KMS-11 (cell line): ENCODE measurements at regions not wholly inside any gene's neighbourhood (a gene's known extent, or its start where the extent isn't known, plus 50 kb on each side); places are given as distances from the start of the nearest gene placed in this dataset.

Source experiments
- H2AFZ ChIP-seq: fragments of 200-600 bp; sonication (generic); 2 replicates; pipeline ENCODE4 v1.6.1; 2016; ENCODE audit warnings: antibody characterized with exemption, mixed run types, low read depth
- H3K27ac ChIP-seq: fragments of 200-600 bp; sonication (generic); 2 replicates; pipeline ENCODE4 v1.6.1; 2016; ENCODE audit warnings: mild to moderate bottlenecking, mixed run types
- H3K27me3 ChIP-seq: fragments of 200-600 bp; sonication (generic); 2 replicates; pipeline ENCODE4 v1.6.1; 2017; ENCODE audit warnings: mild to moderate bottlenecking, low read depth, mixed run types, moderate library complexity; ENCODE audit not compliant: insufficient read depth
- H3K36me3 ChIP-seq: fragments of 200-600 bp; sonication (generic); 2 replicates; pipeline ENCODE4 v1.6.1; 2017; ENCODE audit warnings: mild to moderate bottlenecking, mixed run types; ENCODE audit not compliant: insufficient read depth
- H3K4me1 ChIP-seq: fragments of 200-600 bp; sonication (generic); 2 replicates; pipeline ENCODE4 v1.6.1; 2016; ENCODE audit warnings: mild to moderate bottlenecking, low read depth, mixed run types; ENCODE audit not compliant: poor library complexity, severe bottlenecking
- H3K4me2 ChIP-seq: fragments of 200-600 bp; sonication (generic); 2 replicates; pipeline ENCODE4 v1.7.0; 2016; ENCODE audit warnings: mild to moderate bottlenecking, mixed run types
- H3K4me3 ChIP-seq: fragments of 200-600 bp; sonication (generic); IDR thresholded peaks from 2 replicates; pipeline ENCODE4 v1.6.1; 2017; ENCODE audit warnings: low read depth, low read length, mixed read lengths; ENCODE audit not compliant: insufficient read depth
- H3K79me2 ChIP-seq: fragments of 200-600 bp; sonication (generic); 2 replicates; pipeline ENCODE4 v1.6.1; 2016; ENCODE audit warnings: low read depth, mixed run types; ENCODE audit not compliant: insufficient read depth
- H3K9ac ChIP-seq: fragments of 200-600 bp; sonication (generic); 2 replicates; pipeline ENCODE4 v1.6.1; 2016; ENCODE audit warnings: mild to moderate bottlenecking, mixed run types
- H4K20me1 ChIP-seq: fragments of 200-600 bp; sonication (generic); 2 replicates; pipeline ENCODE4 v1.6.1; 2016; ENCODE audit warnings: mild to moderate bottlenecking, mixed run types; ENCODE audit not compliant: insufficient read depth
- TF ChIP-seq, protein P1 (sequence below): fragments of 200-600 bp; sonication (generic); conservative IDR thresholded peaks from 2 replicates; pipeline ENCODE4 v1.6.1; 2017; ENCODE audit warnings: low read depth, mild to moderate bottlenecking, antibody characterized with exemption, low read length, moderate library complexity, mixed read lengths

DNA sequence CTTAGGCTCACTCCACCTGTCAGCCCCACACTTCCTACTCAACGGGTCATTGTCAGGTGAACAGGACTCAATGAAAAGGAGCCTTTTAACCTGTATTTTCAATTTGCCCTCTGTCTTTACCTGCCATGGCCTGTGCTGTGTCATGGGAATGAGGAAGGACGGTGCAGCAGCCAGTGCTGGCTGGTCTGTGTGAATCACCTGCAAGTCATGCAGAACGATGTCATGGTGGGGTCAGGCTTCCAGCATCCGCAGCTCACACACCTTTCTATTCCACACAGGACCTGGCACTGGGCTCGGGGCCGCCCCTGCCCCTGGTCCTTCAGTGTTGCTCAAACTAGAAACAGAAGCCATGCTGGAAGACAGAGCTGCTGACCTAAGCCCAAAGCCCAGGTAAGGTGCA is 188.7 kb upstream of the GMDS start:
- Histone ChIP-seq H3K4me1 (no peaks in the 10 kb centered on the region), H3K4me3 (no peak overlapping the region), H3K27ac (no peak overlapping the region), H3K9ac (no peak overlapping the region), H3K27me3 (no peaks in the 10 kb centered on the region), H3K79me2 (no peaks in the 10 kb centered on the region), H3K36me3 (no peaks in the 10 kb centered on the region), H3K4me2 (no peak overlapping the region), H2AFZ (no peak overlapping the region), H4K20me1 (no peaks in the 10 kb centered on the region)
- TF ChIP-seq, protein P1, sequence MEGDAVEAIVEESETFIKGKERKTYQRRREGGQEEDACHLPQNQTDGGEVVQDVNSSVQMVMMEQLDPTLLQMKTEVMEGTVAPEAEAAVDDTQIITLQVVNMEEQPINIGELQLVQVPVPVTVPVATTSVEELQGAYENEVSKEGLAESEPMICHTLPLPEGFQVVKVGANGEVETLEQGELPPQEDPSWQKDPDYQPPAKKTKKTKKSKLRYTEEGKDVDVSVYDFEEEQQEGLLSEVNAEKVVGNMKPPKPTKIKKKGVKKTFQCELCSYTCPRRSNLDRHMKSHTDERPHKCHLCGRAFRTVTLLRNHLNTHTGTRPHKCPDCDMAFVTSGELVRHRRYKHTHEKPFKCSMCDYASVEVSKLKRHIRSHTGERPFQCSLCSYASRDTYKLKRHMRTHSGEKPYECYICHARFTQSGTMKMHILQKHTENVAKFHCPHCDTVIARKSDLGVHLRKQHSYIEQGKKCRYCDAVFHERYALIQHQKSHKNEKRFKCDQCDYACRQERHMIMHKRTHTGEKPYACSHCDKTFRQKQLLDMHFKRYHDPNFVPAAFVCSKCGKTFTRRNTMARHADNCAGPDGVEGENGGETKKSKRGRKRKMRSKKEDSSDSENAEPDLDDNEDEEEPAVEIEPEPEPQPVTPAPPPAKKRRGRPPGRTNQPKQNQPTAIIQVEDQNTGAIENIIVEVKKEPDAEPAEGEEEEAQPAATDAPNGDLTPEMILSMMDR: no peak

- H4K20me1 ChIP-seq: no peaks in the 10 kb centered on the region
- TF ChIP-seq, protein P1: no peak
- H3K27ac ChIP-seq: no peak overlapping the region
- no peak overlapping the region for H2AFZ ChIP-seq
- H3K36me3 ChIP-seq: no peaks in the 10 kb centered on the region
- no peaks in the 10 kb centered on the region for H3K27me3 ChIP-seq
- no peak overlapping the region for H3K4me2 ChIP-seq
- H3K9ac ChIP-seq: no peak overlapping the region
- no peaks in the 10 kb centered on the region for H3K79me2 ChIP-seq
- no peak overlapping the region for H3K4me3 ChIP-seq
- H3K4me1 ChIP-seq: no peaks in the 10 kb centered on the region
Observed at GRCh38 chr6:2433711-2434110, 188.3 kb upstream of the GMDS start.

GRCh38 chr6:2433266-2433665 is 187.9 kb upstream of the GMDS start:
- Histone ChIP-seq H3K27ac (no peak overlapping the region), H3K79me2 (no peaks in the 10 kb centered on the region), H3K4me3 (no peak overlapping the region), H3K4me2 (no peak overlapping the region), H3K36me3 (no peaks in the 10 kb centered on the region), H3K9ac (no peak overlapping the region), H4K20me1 (no peaks in the 10 kb centered on the region), H3K27me3 (no peaks in the 10 kb centered on the region), H2AFZ (no peak overlapping the region), H3K4me1 (no peaks in the 10 kb centered on the region)
- TF ChIP-seq, protein P1: no peak

GRCh38 chr6:2432292-2432691 is 186.9 kb upstream of the GMDS start:
- H4K20me1 ChIP-seq: no peaks in the 10 kb centered on the region
- H3K79me2 ChIP-seq: no peaks in the 10 kb centered on the region
- H3K4me1 ChIP-seq: no peaks in the 10 kb centered on the region
- TF ChIP-seq, protein P1: no peak
- H3K27ac ChIP-seq: no peak overlapping the region
- H3K9ac ChIP-seq: no peak overlapping the region
- no peak overlapping the region for H2AFZ ChIP-seq
- H3K4me2 ChIP-seq: no peak overlapping the region
- no peaks in the 10 kb centered on the region for H3K36me3 ChIP-seq
- H3K4me3 ChIP-seq: no peak overlapping the region
- no peaks in the 10 kb centered on the region for H3K27me3 ChIP-seq
